Coronary artery (tissue), 2 donors: ENCODE measurements at regions not wholly inside any gene's neighbourhood (a gene's known extent, or its start where the extent isn't known, plus 50 kb on each side); places are given as distances from the start of the nearest gene placed in this dataset.
"Not testable (repeated sequence)": the region's sequence is repeated elsewhere in the genome, so short reads cannot be mapped to it uniquely, and the experiment has no call there.

Experiments used
- DNase-seq: peaks from one replicate; pipeline ENCODE4 v3.0.0-alpha.2; 2017; ENCODE audit warnings: low spot score
- H3K27ac ChIP-seq, 2 donors: fragments of 200-600 bp; sonication (generic); one replicate each; pipeline ENCODE4 v1.5.1; 2016 to 2019
- H3K4me3 ChIP-seq: fragments of 200-600 bp; sonication (generic); 2 replicates; pipeline ENCODE4 v1.5.1; 2016; ENCODE audit warnings: mild to moderate bottlenecking, moderate library complexity
- TF ChIP-seq, protein P1 (sequence below): fragments of 200-600 bp; sonication (generic); IDR thresholded peaks from one replicate; pipeline ENCODE4 v1.5.1; 2019; ENCODE audit warnings: antibody characterized with exemption

DNA sequence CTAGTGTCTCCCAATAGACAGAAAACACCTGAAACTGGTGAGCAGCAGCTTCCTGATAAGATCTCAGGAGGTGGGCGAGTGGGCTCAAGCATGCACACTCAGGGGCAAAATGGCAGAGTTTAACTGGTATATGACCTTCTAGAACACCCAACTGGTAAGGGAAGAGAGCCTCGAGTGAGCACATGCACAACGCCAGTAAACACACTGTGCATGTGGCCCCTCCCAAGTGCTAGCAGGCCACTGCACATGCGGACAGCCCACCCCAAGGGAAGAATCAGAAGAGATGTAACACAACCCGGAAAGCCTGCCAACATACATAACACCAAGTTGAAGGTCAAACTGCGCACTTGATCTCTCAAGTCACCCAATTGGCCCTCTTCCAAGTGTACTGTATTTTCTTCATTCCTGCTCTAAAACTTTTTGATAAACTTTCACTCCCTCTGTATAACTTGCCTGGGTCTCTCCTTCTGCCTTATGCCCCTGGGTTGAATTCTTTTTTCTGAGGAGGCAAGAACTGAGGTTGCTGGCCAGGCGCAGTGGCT lies 138.2 kb downstream of the GLUL start:
- H3K4me3 ChIP-seq, result no peak overlapping the region
- H3K27ac ChIP-seq, result no peak overlapping the region
- TF ChIP-seq, protein P1, sequence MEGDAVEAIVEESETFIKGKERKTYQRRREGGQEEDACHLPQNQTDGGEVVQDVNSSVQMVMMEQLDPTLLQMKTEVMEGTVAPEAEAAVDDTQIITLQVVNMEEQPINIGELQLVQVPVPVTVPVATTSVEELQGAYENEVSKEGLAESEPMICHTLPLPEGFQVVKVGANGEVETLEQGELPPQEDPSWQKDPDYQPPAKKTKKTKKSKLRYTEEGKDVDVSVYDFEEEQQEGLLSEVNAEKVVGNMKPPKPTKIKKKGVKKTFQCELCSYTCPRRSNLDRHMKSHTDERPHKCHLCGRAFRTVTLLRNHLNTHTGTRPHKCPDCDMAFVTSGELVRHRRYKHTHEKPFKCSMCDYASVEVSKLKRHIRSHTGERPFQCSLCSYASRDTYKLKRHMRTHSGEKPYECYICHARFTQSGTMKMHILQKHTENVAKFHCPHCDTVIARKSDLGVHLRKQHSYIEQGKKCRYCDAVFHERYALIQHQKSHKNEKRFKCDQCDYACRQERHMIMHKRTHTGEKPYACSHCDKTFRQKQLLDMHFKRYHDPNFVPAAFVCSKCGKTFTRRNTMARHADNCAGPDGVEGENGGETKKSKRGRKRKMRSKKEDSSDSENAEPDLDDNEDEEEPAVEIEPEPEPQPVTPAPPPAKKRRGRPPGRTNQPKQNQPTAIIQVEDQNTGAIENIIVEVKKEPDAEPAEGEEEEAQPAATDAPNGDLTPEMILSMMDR, result no peak
- DNase-seq, result no peak

- DNase-seq, result no peak
- TF ChIP-seq, protein P1, result no peak
- Histone ChIP-seq H3K27ac (no peak overlapping the region), H3K4me3 (no peak overlapping the region)
These were observed 140.0 kb downstream of the GLUL start for GRCh38 chr1:182251561-182251960.

GRCh38 chr1:182249201-182249676 lies 142.4 kb downstream of the GLUL start:
- H3K27ac ChIP-seq, result no peak overlapping the region
- DNase-seq, result no peak
- H3K4me3 ChIP-seq, result no peak overlapping the region
- TF ChIP-seq, protein P1, result no peak

DNA sequence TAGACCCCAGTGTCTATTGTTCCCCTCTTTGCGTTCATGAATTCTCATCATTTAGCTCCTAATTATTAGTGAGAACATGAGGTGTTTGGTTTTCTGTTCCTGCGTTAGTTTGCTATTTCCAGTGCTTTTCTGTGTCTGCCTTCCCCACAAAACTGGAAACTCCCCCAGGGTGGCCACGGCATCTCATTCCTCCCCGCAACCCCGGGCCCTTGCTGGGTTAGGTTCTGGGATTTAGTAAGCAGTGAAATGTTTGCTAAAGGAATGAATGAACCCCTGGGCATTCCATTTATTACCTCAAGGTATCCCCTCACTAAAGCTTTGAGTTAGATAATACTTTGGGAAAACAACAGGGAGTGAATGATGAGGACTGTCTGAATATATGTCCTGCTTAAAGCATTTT lies 142.9 kb downstream of the GLUL start:
- Histone ChIP-seq H3K4me3 (no peak overlapping the region), H3K27ac (no peak overlapping the region)
- DNase-seq, result no peak
- TF ChIP-seq, protein P1, result no peak

DNA sequence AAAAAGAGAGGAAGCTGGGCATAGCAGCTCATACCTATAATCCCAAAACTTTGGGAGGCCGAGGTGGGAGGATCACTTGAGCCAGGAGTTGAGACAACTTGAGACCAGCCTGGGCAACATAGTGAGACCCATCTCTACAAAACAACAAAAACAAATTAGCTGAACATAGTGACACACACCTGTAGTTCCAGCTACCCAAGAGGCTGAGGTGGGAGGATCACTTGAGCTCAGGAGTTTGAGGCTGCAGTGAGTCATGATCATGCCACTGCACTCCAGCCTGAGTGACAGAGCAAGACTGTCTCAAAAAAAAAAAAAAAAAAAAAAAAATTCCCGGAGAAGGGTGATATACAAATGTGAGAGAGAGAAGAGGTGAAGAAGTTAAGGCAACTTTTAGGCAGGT lies 143.8 kb downstream of the GLUL start:
- not testable (repeated sequence) for DNase-seq, H3K4me3 ChIP-seq, H3K27ac ChIP-seq

DNA sequence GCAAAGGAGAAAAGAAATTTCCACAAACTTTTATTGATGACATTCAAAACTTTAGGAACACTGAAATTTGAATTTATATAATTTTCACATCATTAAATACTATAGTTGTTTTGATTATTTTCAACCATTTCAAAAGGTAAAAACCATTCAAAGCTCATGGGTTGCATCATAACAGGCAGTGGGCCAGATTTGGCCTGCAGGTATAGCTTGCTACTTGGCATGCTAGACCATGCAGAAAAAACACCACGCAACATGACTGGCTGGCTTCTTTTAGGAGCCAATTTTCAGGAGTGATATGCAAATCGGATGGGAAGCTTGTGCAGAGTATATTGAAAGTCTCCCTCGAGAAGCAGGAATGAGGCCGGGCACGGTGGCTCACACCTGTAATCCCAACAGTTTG lies 144.8 kb downstream of the GLUL start:
- TF ChIP-seq, protein P1, result no peak
- DNase-seq, result no peak
- no peak overlapping the region for H3K4me3 ChIP-seq

GRCh38 chr1:182245040-182245439 lies 146.6 kb downstream of the GLUL start:
- Histone ChIP-seq H3K4me3 (no peak overlapping the region), H3K27ac (no peak overlapping the region)
- TF ChIP-seq, protein P1, result no peak
- no peak for DNase-seq

More for the DNA sequence above, 144.8 kb downstream of the GLUL start:
- no peak overlapping the region for H3K27ac ChIP-seq
